Type B pancreatic cell (in vitro differentiated cells): ENCODE measurements at regions not wholly inside any gene's neighbourhood (a gene's known extent, or its start where the extent isn't known, plus 50 kb on each side); places are given as distances from the start of the nearest gene placed in this dataset.

Experiments used
- DNase-seq: peaks from one replicate; pipeline ENCODE4 v3.0.0; 2021; ENCODE audit warnings: mixed read lengths; ENCODE audit not compliant: unreplicated experiment; ENCODE audit errors: extremely low spot score
- H3K27ac Mint-ChIP-seq: 2 replicates; pipeline ENCODE4 v1.8.0; 2021; ENCODE audit warnings: mild to moderate bottlenecking, mixed read lengths
- H3K27me3 Mint-ChIP-seq: 2 replicates; pipeline ENCODE4 v1.8.0; 2021; ENCODE audit warnings: mixed read lengths
- H3K36me3 Mint-ChIP-seq: 2 replicates; pipeline ENCODE4 v1.8.0; 2021; ENCODE audit warnings: mixed read lengths
- H3K4me1 Mint-ChIP-seq: one replicate; pipeline ENCODE4 v1.8.0; 2021; ENCODE audit warnings: mixed read lengths; ENCODE audit not compliant: unreplicated experiment
- H3K4me3 Mint-ChIP-seq: 2 replicates; pipeline ENCODE4 v1.8.0; 2021; ENCODE audit warnings: mild to moderate bottlenecking, mixed read lengths
- H3K9me3 Mint-ChIP-seq: 2 replicates; pipeline ENCODE4 v1.8.0; 2021; ENCODE audit warnings: mixed read lengths
- CTCF ChIP-seq: fragments of 200-600 bp; sonication (generic); conservative IDR thresholded peaks from 2 replicates; pipeline ENCODE4 v1.5.0; 2021; ENCODE audit warnings: antibody characterized with exemption, mild to moderate bottlenecking

- DNase-seq: no peak
- no peak for TF ChIP-seq CTCF
- Mint-ChIP-seq H3K9me3 (no peaks in the 10 kb centered on the region), H3K4me3 (peak overlapping the region; percentile 11), H3K27me3 (peaks cover 13% of the 10 kb centered on the region), H3K4me1 (peaks cover 45% of the 10 kb centered on the region), H3K36me3 (no peaks in the 10 kb centered on the region), H3K27ac (peak overlapping the region; percentile 15)
These were observed 200.5 kb upstream of the PRICKLE1 start for GRCh38 chr12:42789808-42790760.

GRCh38 chr12:42786400-42787148 lies 197.0 kb upstream of the PRICKLE1 start:
- Mint-ChIP-seq H3K4me3 (no peak overlapping the region), H3K4me1 (peaks cover 48% of the 10 kb centered on the region), H3K27ac (no peak overlapping the region), H3K9me3 (no peaks in the 10 kb centered on the region), H3K36me3 (no peaks in the 10 kb centered on the region), H3K27me3 (peaks cover 13% of the 10 kb centered on the region)
- no peak for TF ChIP-seq CTCF
- no peak for DNase-seq

- DNase-seq: no peak
- Mint-ChIP-seq H3K9me3 (no peaks in the 10 kb centered on the region), H3K27ac (no peak overlapping the region), H3K4me1 (peaks cover 43% of the 10 kb centered on the region), H3K4me3 (no peak overlapping the region), H3K27me3 (peaks cover 13% of the 10 kb centered on the region), H3K36me3 (no peaks in the 10 kb centered on the region)
- TF ChIP-seq CTCF: no peak
These were observed 196.4 kb upstream of the PRICKLE1 start for GRCh38 chr12:42785944-42786343.

GRCh38 chr12:42780671-42781070 lies 191.1 kb upstream of the PRICKLE1 start:
- Mint-ChIP-seq H3K27me3 (peaks cover 7% of the 10 kb centered on the region), H3K4me1 (peaks cover 30% of the 10 kb centered on the region), H3K9me3 (peaks cover 4% of the 10 kb centered on the region), H3K36me3 (no peaks in the 10 kb centered on the region), H3K27ac (no peak overlapping the region), H3K4me3 (no peak overlapping the region)
- DNase-seq: no peak
- TF ChIP-seq CTCF: no peak

- Mint-ChIP-seq H3K36me3 (no peaks in the 10 kb centered on the region), H3K27ac (no peak overlapping the region), H3K4me3 (no peak overlapping the region), H3K27me3 (peaks cover 7% of the 10 kb centered on the region), H3K9me3 (peaks cover 4% of the 10 kb centered on the region), H3K4me1 (peaks cover 21% of the 10 kb centered on the region)
- no peak for TF ChIP-seq CTCF
- DNase-seq: no peak
These were observed 189.8 kb upstream of the PRICKLE1 start for GRCh38 chr12:42779186-42779859.
